ENCODE measurements at regions not wholly inside any gene's neighbourhood (a gene's known extent, or its start where the extent isn't known, plus 50 kb on each side); places are given as distances from the start of the nearest gene placed in this dataset.

GRCh38 chr9:119677811-119678505 lies 308.7 kb upstream of the BRINP1 start:
- TF ChIP-seq, protein P1, sequence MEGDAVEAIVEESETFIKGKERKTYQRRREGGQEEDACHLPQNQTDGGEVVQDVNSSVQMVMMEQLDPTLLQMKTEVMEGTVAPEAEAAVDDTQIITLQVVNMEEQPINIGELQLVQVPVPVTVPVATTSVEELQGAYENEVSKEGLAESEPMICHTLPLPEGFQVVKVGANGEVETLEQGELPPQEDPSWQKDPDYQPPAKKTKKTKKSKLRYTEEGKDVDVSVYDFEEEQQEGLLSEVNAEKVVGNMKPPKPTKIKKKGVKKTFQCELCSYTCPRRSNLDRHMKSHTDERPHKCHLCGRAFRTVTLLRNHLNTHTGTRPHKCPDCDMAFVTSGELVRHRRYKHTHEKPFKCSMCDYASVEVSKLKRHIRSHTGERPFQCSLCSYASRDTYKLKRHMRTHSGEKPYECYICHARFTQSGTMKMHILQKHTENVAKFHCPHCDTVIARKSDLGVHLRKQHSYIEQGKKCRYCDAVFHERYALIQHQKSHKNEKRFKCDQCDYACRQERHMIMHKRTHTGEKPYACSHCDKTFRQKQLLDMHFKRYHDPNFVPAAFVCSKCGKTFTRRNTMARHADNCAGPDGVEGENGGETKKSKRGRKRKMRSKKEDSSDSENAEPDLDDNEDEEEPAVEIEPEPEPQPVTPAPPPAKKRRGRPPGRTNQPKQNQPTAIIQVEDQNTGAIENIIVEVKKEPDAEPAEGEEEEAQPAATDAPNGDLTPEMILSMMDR (IDR thresholded peaks at IDR 0.05; ENCODE audit: low read length), result no peak
- TF ChIP-seq EZH2 (IDR thresholded peaks at IDR 0.05; ENCODE audit: borderline replicate concordance, low read length), result no peak

Data from OCI-LY1 (cell line).